H1 (cell line): ENCODE measurements at regions not wholly inside any gene's neighbourhood (a gene's known extent, or its start where the extent isn't known, plus 50 kb on each side); places are given as distances from the start of the nearest gene placed in this dataset.

Experiments
- CTCF ChIA-PET: fragments of 300-600 bp; sonication (Branson Sonifier 250); formaldehyde crosslinking; loops from one replicate; lab custom pipeline; 2021; ENCODE audit not compliant: partially characterized antibody; lab: Charles Lee
- POLR2A ChIA-PET: fragments of 300-600 bp; sonication (Branson Sonifier 250); formaldehyde crosslinking; loops from one replicate; lab custom pipeline; 2021; ENCODE audit warnings: inconsistent platforms; ENCODE audit not compliant: partially characterized antibody; lab: Charles Lee
- DNase-seq, 2 experiments: peaks; one replicate each; pipeline versions ENCODE4 v3.0.0 to v3.0.0-alpha.2; 2010 to 2022; ENCODE audit warnings: low spot score in 2 of 2, low read depth in 1 of 2, mixed read lengths in 1 of 2
- FAIRE-seq: peaks from 2 replicates; lab custom pipeline; 2011; peaks lifted over from hg19 to GRCh38; lab: Jason Lieb, UNC
- H2AFZ ChIP-seq: 2 replicates; pipeline ENCODE4 v1.8.1; 2012; ENCODE audit warnings: low read length, inconsistent platforms
- H2AK5ac ChIP-seq: 2 replicates; pipeline ENCODE4 v1.6.1; 2013; ENCODE audit warnings: low read depth, low read length
- H2BK120ac ChIP-seq: replicated peaks from 2 replicates; pipeline ENCODE3; 2013; ENCODE audit warnings: low read depth, low read length, inconsistent platforms
- H2BK12ac ChIP-seq: 2 replicates; pipeline ENCODE4 v1.6.1; 2013; ENCODE audit warnings: low read depth, low read length
- H2BK15ac ChIP-seq: 2 replicates; pipeline ENCODE4 v1.6.1; 2013; ENCODE audit warnings: low read length
- H2BK20ac ChIP-seq: 2 replicates; pipeline ENCODE4 v1.6.1; 2013; ENCODE audit warnings: low read length
- H2BK5ac ChIP-seq: 2 replicates; pipeline ENCODE4 v1.6.1; 2013; ENCODE audit warnings: low read depth, low read length
- H3K14ac ChIP-seq: 2 replicates; pipeline ENCODE4 v1.6.1; 2013; ENCODE audit warnings: inconsistent platforms; ENCODE audit not compliant: insufficient read length
- H3K18ac ChIP-seq: 2 replicates; pipeline ENCODE4 v1.6.1; 2013; ENCODE audit warnings: low read length; ENCODE audit errors: extremely low read depth
- H3K23ac ChIP-seq: 2 replicates; pipeline ENCODE4 v1.6.1; 2013; ENCODE audit warnings: inconsistent platforms; ENCODE audit not compliant: insufficient read length
- H3K23me2 ChIP-seq: 2 replicates; pipeline ENCODE4 v1.6.1; 2013; ENCODE audit warnings: low read depth, low read length
- H3K27ac ChIP-seq: 2 replicates; pipeline ENCODE4 v1.6.1; 2011; ENCODE audit warnings: low read depth, low read length, inconsistent platforms
- H3K27me3 ChIP-seq, 4 experiments: replicated peaks in 1 of 4; 1 replicate in 1 of 4; 2 replicates in 3 of 4; pipeline versions ENCODE4 v1.6.1 to v1.8.1; 2011 to 2013; ENCODE audit warnings: low read length in 3 of 4, mild to moderate bottlenecking in 3 of 4, inconsistent platforms in 2 of 4, mixed read lengths in 2 of 4, moderate library complexity in 1 of 4; ENCODE audit not compliant: control insufficient read depth in 3 of 4, insufficient read depth in 3 of 4; ENCODE audit errors: extremely low read depth in 1 of 4
- H3K36me3 ChIP-seq, 4 experiments: 2 replicates each; pipeline versions ENCODE4 v1.6.1 to v1.8.1; 2011 to 2013; ENCODE audit warnings: mild to moderate bottlenecking in 4 of 4, low read length in 3 of 4, moderate library complexity in 2 of 4, control low read depth in 1 of 4, inconsistent platforms in 1 of 4; ENCODE audit not compliant: insufficient read depth in 4 of 4, control insufficient read depth in 2 of 4
- H3K4ac ChIP-seq: replicated peaks from 2 replicates; pipeline ENCODE3; 2013; ENCODE audit warnings: low read length, low read depth, mixed read lengths, inconsistent platforms; ENCODE audit not compliant: insufficient read length
- H3K4me1 ChIP-seq, 4 experiments: replicated peaks in 1 of 4; 1 replicate in 1 of 4; 2 replicates in 3 of 4; pipeline versions ENCODE4 v1.6.1 to v1.8.1; 2011 to 2013; ENCODE audit warnings: low read length in 3 of 4, inconsistent platforms in 2 of 4, mixed read lengths in 1 of 4; ENCODE audit not compliant: insufficient read depth in 4 of 4, control insufficient read depth in 3 of 4
- H3K4me2 ChIP-seq, 2 experiments: 2 replicates each; pipeline versions ENCODE4 v1.6.1 to v1.8.1; 2011 to 2013; ENCODE audit warnings: low read depth in 2 of 2, low read length in 2 of 2, control low read depth in 1 of 2, inconsistent platforms in 1 of 2, mild to moderate bottlenecking in 1 of 2; ENCODE audit not compliant: insufficient read depth in 1 of 2
- H3K4me3 ChIP-seq, 4 experiments: fragments of 200-600, 300-600 bp in 1 of 4; sonication (generic), shearing (Covaris generic), sonication (Bioruptor Twin) in 1 of 4; 2 replicates each; pipeline versions ENCODE4 v1.5.1 to v1.8.1; 2011 to 2016; ENCODE audit warnings: low read length in 4 of 4, low read depth in 3 of 4, control low read depth in 2 of 4, inconsistent platforms in 2 of 4, mild to moderate bottlenecking in 2 of 4, mixed read lengths in 1 of 4, moderate library complexity in 1 of 4; ENCODE audit not compliant: insufficient read depth in 2 of 4; ENCODE audit errors: extremely low read depth in 1 of 4
- H3K56ac ChIP-seq: replicated peaks from 2 replicates; pipeline ENCODE3; 2013; ENCODE audit warnings: low read depth, mild to moderate bottlenecking, mixed read lengths, low read length, inconsistent platforms; ENCODE audit not compliant: insufficient read length
- H3K79me1 ChIP-seq: 2 replicates; pipeline ENCODE4 v1.6.1; 2013; ENCODE audit warnings: low read depth, low read length, control low read depth
- H3K79me2 ChIP-seq, 2 experiments: 2 replicates each; pipeline versions ENCODE4 v1.6.1 to v1.8.1; 2012 to 2013; ENCODE audit warnings: low read length in 2 of 2, mild to moderate bottlenecking in 2 of 2, inconsistent platforms in 1 of 2; ENCODE audit not compliant: insufficient read depth in 2 of 2, control insufficient read depth in 1 of 2
- H3K9ac ChIP-seq, 4 experiments: replicated peaks in 1 of 4; 1 replicate in 1 of 4; 2 replicates in 3 of 4; pipeline versions ENCODE4 v1.6.1 to v1.8.1; 2011 to 2013; ENCODE audit warnings: low read depth in 3 of 4, low read length in 3 of 4, control low read depth in 2 of 4, mild to moderate bottlenecking in 2 of 4, moderate library complexity in 2 of 4, inconsistent platforms in 1 of 4; ENCODE audit errors: extremely low read depth in 1 of 4
- H3K9me3 ChIP-seq, 2 experiments: 2 replicates each; pipeline versions ENCODE4 v1.6.1 to v1.8.1; 2012 to 2013; ENCODE audit warnings: mild to moderate bottlenecking in 2 of 2, moderate library complexity in 2 of 2, control low read depth in 1 of 2, inconsistent platforms in 1 of 2, low read depth in 1 of 2, low read length in 1 of 2, mixed read lengths in 1 of 2; ENCODE audit not compliant: insufficient read depth in 2 of 2
- H4K20me1 ChIP-seq, 2 experiments: replicated peaks in 1 of 2; 2 replicates each; pipeline versions ENCODE3 to v1.8.1; 2011 to 2013; ENCODE audit warnings: inconsistent platforms in 2 of 2, low read length in 2 of 2, mild to moderate bottlenecking in 1 of 2; ENCODE audit not compliant: insufficient read depth in 2 of 2, control insufficient read depth in 1 of 2
- H4K5ac ChIP-seq: 2 replicates; pipeline ENCODE4 v1.6.1; 2013; ENCODE audit warnings: low read length, low read depth, mixed read lengths, inconsistent platforms; ENCODE audit not compliant: insufficient read length
- H4K8ac ChIP-seq: 2 replicates; pipeline ENCODE4 v1.8.0; 2013; ENCODE audit warnings: mild to moderate bottlenecking, moderate library complexity, low read length, inconsistent platforms; ENCODE audit not compliant: insufficient read depth; ENCODE audit errors: extremely low read depth
- H4K91ac ChIP-seq: replicated peaks from 2 replicates; pipeline ENCODE3; 2013; ENCODE audit warnings: low read length, mixed read lengths, inconsistent platforms; ENCODE audit not compliant: insufficient read length
- SUZ12 ChIP-seq: fragments of 200-600 bp; sonication (generic); IDR thresholded peaks from 2 replicates; pipeline ENCODE4 v1.6.1; 2012; ENCODE audit warnings: mild to moderate bottlenecking, inconsistent platforms, low read length, moderate library complexity, mixed read lengths
- TAF1 ChIP-seq: IDR thresholded peaks from 2 replicates; pipeline ENCODE4 v1.6.1; 2011; ENCODE audit warnings: mild to moderate bottlenecking, low read depth, low read length
- USF2 ChIP-seq: IDR thresholded peaks from 2 replicates; pipeline ENCODE4 v1.6.1; 2011; ENCODE audit warnings: low read length, improper control_type of control experiment
- WGBS, 2 experiments: shearing (Covaris generic) in 1 of 2; methylation state at CpG; one replicate each; pipeline versions ENCODE4 v1.1.6 to v1.1.7; 2013 to 2015; ENCODE audit warnings: low lambda C conversion rate in 2 of 2, mixed read lengths in 2 of 2, inconsistent platforms in 1 of 2, low coverage in 1 of 2, missing lambda C conversion rate in 1 of 2; ENCODE audit not compliant: insufficient replicate concordance in 2 of 2, insufficient coverage in 1 of 2, insufficient read length in 1 of 2; ENCODE audit errors: extremely low coverage in 1 of 2, missing lambda C conversion rate in 1 of 2; 5-methylcytosine and 5-hydroxymethylcytosine counted together

GRCh38 chr5:81896764-81897163, 75.1 kb upstream of the ATG10 start:
- Histone ChIP-seq H2BK15ac (no peak overlapping the region), H3K9me3 (peaks cover 2 to 10% of the 10 kb centered on the region in 2 experiments; a peak in 1 of 4 replicates), H3K4me1 (0 out of 7 replicates have a peak, but pooled peaks cover 0 to 4% (median 0%) of the 10 kb centered on the region in 4 experiments), H3K4me2 (no peak overlapping the region), H4K5ac (no peak overlapping the region), H2BK5ac (no peak overlapping the region), H2BK20ac (no peak overlapping the region), H3K4ac (no peak overlapping the region), H2BK12ac (no peak overlapping the region), H2AK5ac (no peak overlapping the region), H3K27me3 (no peaks in the 10 kb centered on the region), H3K9ac (no peak overlapping the region), H3K18ac (no peak overlapping the region), H3K23me2 (no peaks in the 10 kb centered on the region), H2AFZ (no peak overlapping the region), H3K14ac (no peak overlapping the region), H3K4me3 (no peak overlapping the region), H4K91ac (no peak overlapping the region), H4K20me1 (no peaks in the 10 kb centered on the region), H3K23ac (no peak overlapping the region), H3K56ac (no peak overlapping the region), H4K8ac (no peak overlapping the region), H3K36me3 (no peaks in the 10 kb centered on the region), H2BK120ac (no peak overlapping the region), H3K79me1 (no peaks in the 10 kb centered on the region), H3K27ac (no peak overlapping the region), H3K79me2 (no peaks in the 10 kb centered on the region)
- CTCF ChIA-PET = no interaction called here
- FAIRE-seq (no peak), DNase-seq (no peak)
- 88% methylated on average over 1 of the region's 1 CpG; no CpG with 5 or more reads in 1 of the 2 experiments for WGBS, 2 experiments
- POLR2A ChIA-PET = no interaction called here
- TF ChIP-seq USF2 (no peak), SUZ12 (no peak), TAF1 (no peak)
